K562 (cell line): ENCODE measurements at regions not wholly inside any gene's neighbourhood (a gene's known extent, or its start where the extent isn't known, plus 50 kb on each side); places are given as distances from the start of the nearest gene placed in this dataset.

ENCODE experiments used
- ZNF24 ChIP-seq: fragments of 450-650 bp; IDR thresholded peaks from 2 replicates; pipeline ENCODE4 v1.6.1; 2016
- TF ChIP-seq, protein P1 (sequence below), 3 experiments: IDR thresholded peaks in 2 of 3; conservative IDR thresholded peaks in 1 of 3; 2 replicates each; pipeline ENCODE4 v1.5.1; 2011 to 2012; ENCODE audit warnings: low read length in 3 of 3, mild to moderate bottlenecking in 3 of 3, control low read depth in 2 of 3, improper control_type of control experiment in 1 of 3, inconsistent platforms in 1 of 3, low read depth in 1 of 3, mixed read lengths in 1 of 3, moderate library complexity in 1 of 3; ENCODE audit not compliant: insufficient read depth in 2 of 3

DNA sequence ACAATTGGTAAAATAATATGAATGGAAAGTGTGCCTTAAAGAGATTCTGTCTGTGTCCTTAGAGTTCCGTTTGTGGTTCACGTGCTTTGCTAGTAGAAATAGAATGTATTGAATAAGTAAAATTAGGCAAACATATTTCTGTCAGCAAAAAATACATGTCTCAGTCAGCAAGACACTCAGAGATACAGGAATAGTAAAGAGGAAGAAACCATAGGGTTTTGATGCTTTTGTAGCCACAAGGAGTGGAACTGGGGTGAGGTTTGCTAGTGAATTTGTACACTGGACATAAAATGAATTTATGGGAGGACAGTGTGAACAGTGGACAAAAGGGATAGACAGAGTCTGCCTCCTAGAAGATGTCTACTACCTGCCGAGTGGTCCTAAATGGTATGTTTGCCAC lies 289.2 kb upstream of the NRP1 start:
- TF ChIP-seq ZNF24 = no peak
- TF ChIP-seq, protein P1, sequence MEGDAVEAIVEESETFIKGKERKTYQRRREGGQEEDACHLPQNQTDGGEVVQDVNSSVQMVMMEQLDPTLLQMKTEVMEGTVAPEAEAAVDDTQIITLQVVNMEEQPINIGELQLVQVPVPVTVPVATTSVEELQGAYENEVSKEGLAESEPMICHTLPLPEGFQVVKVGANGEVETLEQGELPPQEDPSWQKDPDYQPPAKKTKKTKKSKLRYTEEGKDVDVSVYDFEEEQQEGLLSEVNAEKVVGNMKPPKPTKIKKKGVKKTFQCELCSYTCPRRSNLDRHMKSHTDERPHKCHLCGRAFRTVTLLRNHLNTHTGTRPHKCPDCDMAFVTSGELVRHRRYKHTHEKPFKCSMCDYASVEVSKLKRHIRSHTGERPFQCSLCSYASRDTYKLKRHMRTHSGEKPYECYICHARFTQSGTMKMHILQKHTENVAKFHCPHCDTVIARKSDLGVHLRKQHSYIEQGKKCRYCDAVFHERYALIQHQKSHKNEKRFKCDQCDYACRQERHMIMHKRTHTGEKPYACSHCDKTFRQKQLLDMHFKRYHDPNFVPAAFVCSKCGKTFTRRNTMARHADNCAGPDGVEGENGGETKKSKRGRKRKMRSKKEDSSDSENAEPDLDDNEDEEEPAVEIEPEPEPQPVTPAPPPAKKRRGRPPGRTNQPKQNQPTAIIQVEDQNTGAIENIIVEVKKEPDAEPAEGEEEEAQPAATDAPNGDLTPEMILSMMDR (IDR thresholded peaks at IDR 0.05 in 2 of 3, conservative IDR thresholded peaks at IDR 0.05 in 1 of 3; ENCODE audit: insufficient read depth in 2 of 3, low read depth in 1 of 3, low read length in 3 of 3) = no peak
